ENCODE measurements at regions not wholly inside any gene's neighbourhood (a gene's known extent, or its start where the extent isn't known, plus 50 kb on each side); places are given as distances from the start of the nearest gene placed in this dataset.
"Not testable (repeated sequence)": the region's sequence is repeated elsewhere in the genome, so short reads cannot be mapped to it uniquely, and the experiment has no call there.

GRCh38 chrX:155819966-155820491 lies 61.1 kb upstream of the VAMP7 start:
- H3K27ac ChIP-seq (ENCODE audit: low read depth), result no peak overlapping the region
- H3K4me3 ChIP-seq (ENCODE audit: low read depth, low read length), result no peak overlapping the region
- no peaks in the 10 kb centered on the region for H3K36me3 ChIP-seq (ENCODE audit: insufficient read depth)
- 57% methylated on average over 3 of the region's 3 CpGs for WGBS
- DNase-seq (ENCODE audit: extremely low spot score), result peak; percentile 25
- H3K4me1 ChIP-seq (ENCODE audit: insufficient read depth), result no peaks in the 10 kb centered on the region

- H3K4me1 ChIP-seq (ENCODE audit: insufficient read depth), result no peaks in the 10 kb centered on the region
- H3K27ac ChIP-seq (ENCODE audit: low read depth), result no peak overlapping the region
- no peak overlapping the region for H3K4me3 ChIP-seq (ENCODE audit: low read depth, low read length)
- no peaks in the 10 kb centered on the region for H3K36me3 ChIP-seq (ENCODE audit: insufficient read depth)
- DNase-seq (ENCODE audit: extremely low spot score), result no peak
Measured at GRCh38 chrX:155819525-155819924, 61.6 kb upstream of the VAMP7 start.

GRCh38 chrX:155814391-155814790 lies 66.8 kb upstream of the VAMP7 start:
- H3K4me3 ChIP-seq (ENCODE audit: low read depth, low read length), result not testable (repeated sequence)

GRCh38 chrX:155779831-155780230 lies 101.3 kb upstream of the VAMP7 start:
- 63% methylated on average over 1 of the region's 1 CpG for WGBS
- Histone ChIP-seq H3K27ac (ENCODE audit: low read depth) (no peak overlapping the region), H3K36me3 (ENCODE audit: insufficient read depth) (no peaks in the 10 kb centered on the region), H3K4me3 (ENCODE audit: low read depth, low read length) (no peak overlapping the region), H3K4me1 (ENCODE audit: insufficient read depth) (no peaks in the 10 kb centered on the region)
- no peak for DNase-seq (ENCODE audit: extremely low spot score)

More at GRCh38 chrX:155814391-155814790, 66.8 kb upstream of the VAMP7 start:
- not testable (repeated sequence) for H3K4me1 ChIP-seq (ENCODE audit: insufficient read depth); DNase-seq (ENCODE audit: extremely low spot score); H3K27ac ChIP-seq (ENCODE audit: low read depth); H3K36me3 ChIP-seq (ENCODE audit: insufficient read depth)
- 85% methylated on average over 8 of the region's 8 CpGs for WGBS

GRCh38 chrX:155778844-155779553 lies 102.1 kb upstream of the VAMP7 start:
- Histone ChIP-seq H3K4me1 (ENCODE audit: insufficient read depth) (no peaks in the 10 kb centered on the region), H3K27ac (ENCODE audit: low read depth) (no peak overlapping the region), H3K36me3 (ENCODE audit: insufficient read depth) (no peaks in the 10 kb centered on the region), H3K4me3 (ENCODE audit: low read depth, low read length) (no peak overlapping the region)
- 38% methylated on average over 5 of the region's 5 CpGs for WGBS
- DNase-seq (ENCODE audit: extremely low spot score), result no peak

GRCh38 chrX:155774387-155774786 lies 106.8 kb upstream of the VAMP7 start:
- Histone ChIP-seq H3K36me3 (ENCODE audit: insufficient read depth) (no peaks in the 10 kb centered on the region), H3K4me1 (ENCODE audit: insufficient read depth) (no peaks in the 10 kb centered on the region)
- WGBS, result 71% methylated on average over 8 of the region's 8 CpGs

GRCh38 chrX:155767876-155768769 lies 113.0 kb upstream of the VAMP7 start:
- no peaks in the 10 kb centered on the region for H3K36me3 ChIP-seq (ENCODE audit: insufficient read depth)
- DNase-seq (ENCODE audit: extremely low spot score), result peak; percentile 13
- H3K27ac ChIP-seq (ENCODE audit: low read depth), result no peak overlapping the region
- 38% methylated on average over 24 of the region's 24 CpGs for WGBS
- H3K4me1 ChIP-seq (ENCODE audit: insufficient read depth), result no peaks in the 10 kb centered on the region
- peak overlapping the region; percentile 3 for H3K4me3 ChIP-seq (ENCODE audit: low read depth, low read length)

More at GRCh38 chrX:155774387-155774786, 106.8 kb upstream of the VAMP7 start:
- no peak for DNase-seq (ENCODE audit: extremely low spot score)
- Histone ChIP-seq H3K4me3 (ENCODE audit: low read depth, low read length) (no peak overlapping the region), H3K27ac (ENCODE audit: low read depth) (no peak overlapping the region)

GRCh38 chrX:155767051-155767875 lies 113.9 kb upstream of the VAMP7 start:
- Histone ChIP-seq H3K4me3 (ENCODE audit: low read depth, low read length) (peak overlapping the region; percentile 23), H3K36me3 (ENCODE audit: insufficient read depth) (no peaks in the 10 kb centered on the region), H3K27ac (ENCODE audit: low read depth) (no peak overlapping the region), H3K4me1 (ENCODE audit: insufficient read depth) (no peaks in the 10 kb centered on the region)
- peak; percentile 45 for DNase-seq (ENCODE audit: extremely low spot score)
- WGBS, result 25% methylated on average over 19 of the region's 19 CpGs

- 35% methylated on average over 1 of the region's 1 CpG for WGBS
- Histone ChIP-seq H3K4me3 (ENCODE audit: low read depth, low read length) (no peak overlapping the region), H3K4me1 (ENCODE audit: insufficient read depth) (no peaks in the 10 kb centered on the region), H3K27ac (ENCODE audit: low read depth) (no peak overlapping the region), H3K36me3 (ENCODE audit: insufficient read depth) (no peaks in the 10 kb centered on the region)
- DNase-seq (ENCODE audit: extremely low spot score), result no peak
Measured at GRCh38 chrX:155766321-155766720, 114.8 kb upstream of the VAMP7 start.

GRCh38 chrX:155761185-155761584 lies 120.0 kb upstream of the VAMP7 start:
- Histone ChIP-seq H3K27ac (ENCODE audit: low read depth) (no peak overlapping the region), H3K36me3 (ENCODE audit: insufficient read depth) (no peaks in the 10 kb centered on the region), H3K4me3 (ENCODE audit: low read depth, low read length) (no peak overlapping the region), H3K4me1 (ENCODE audit: insufficient read depth) (no peaks in the 10 kb centered on the region)
- DNase-seq (ENCODE audit: extremely low spot score), result no peak

GRCh38 chrX:155757046-155757759 lies 123.9 kb upstream of the VAMP7 start:
- H3K4me1 ChIP-seq (ENCODE audit: insufficient read depth), result no peaks in the 10 kb centered on the region
- 54% methylated on average over 3 of the region's 3 CpGs for WGBS
- no peak for DNase-seq (ENCODE audit: extremely low spot score)
- no peaks in the 10 kb centered on the region for H3K36me3 ChIP-seq (ENCODE audit: insufficient read depth)
- no peak overlapping the region for H3K27ac ChIP-seq (ENCODE audit: low read depth)
- no peak overlapping the region for H3K4me3 ChIP-seq (ENCODE audit: low read depth, low read length)

- DNase-seq (ENCODE audit: extremely low spot score), result no peak
- H3K4me1 ChIP-seq (ENCODE audit: insufficient read depth), result no peaks in the 10 kb centered on the region
- H3K27ac ChIP-seq (ENCODE audit: low read depth), result no peak overlapping the region
- H3K4me3 ChIP-seq (ENCODE audit: low read depth, low read length), result no peak overlapping the region
- H3K36me3 ChIP-seq (ENCODE audit: insufficient read depth), result no peaks in the 10 kb centered on the region
Measured at GRCh38 chrX:155755706-155756337, 125.3 kb upstream of the VAMP7 start.

Measured in urinary bladder (tissue), 3 donors.